ENCODE measurements at regions not wholly inside any gene's neighbourhood (a gene's known extent, or its start where the extent isn't known, plus 50 kb on each side); places are given as distances from the start of the nearest gene placed in this dataset.

- H3K9me3 ChIP-seq, result 0 out of 2 replicates have a peak, but pooled peaks cover 2% of the 10 kb centered on the region
- Mint-ChIP-seq H3K27me3 (ENCODE audit: insufficient read depth, unreplicated experiment) (peaks cover 3% of the 10 kb centered on the region), H3K9me3 (ENCODE audit: unreplicated experiment) (no peaks in the 10 kb centered on the region), H3K27ac (ENCODE audit: unreplicated experiment) (no peak overlapping the region), H3K36me3 (ENCODE audit: insufficient read depth, unreplicated experiment) (no peaks in the 10 kb centered on the region), H3K4me1 (ENCODE audit: low read depth, unreplicated experiment) (no peaks in the 10 kb centered on the region), H3K4me3 (ENCODE audit: unreplicated experiment) (no peak overlapping the region)
- no TSS peak for BruUV-seq (replicated peaks)
- no peaks in the 10 kb centered on the region for H3K4me1 ChIP-seq
- intact Hi-C loops (cut with micrococcal nuclease; ENCODE audit: unreplicated experiment), result no loop called here
- ChIA-PET CTCF (no interaction called here), POLR2A (no interaction called here)
- H3K27me3 ChIP-seq (replicated peaks; ENCODE audit: control insufficient read depth, insufficient read depth, low read length), result no peaks in the 10 kb centered on the region
- TF ChIP-seq CTCF (IDR thresholded peaks at IDR 0.05; ENCODE audit: insufficient read depth in 1 of 2, low read depth in 1 of 2, low read length in 1 of 2, severe bottlenecking in 1 of 2, unreplicated experiment in 1 of 2), result no peak
- H3K36me3 ChIP-seq (ENCODE audit: control insufficient read depth, insufficient read depth, low read length), result no peaks in the 10 kb centered on the region
- no peak overlapping the region for H3K4me3 ChIP-seq (ENCODE audit: low read depth, low read length)
- no peak for DNase-seq
Observed at GRCh38 chr5:173475780-173476179, 140.7 kb downstream of the BOD1 start.

- ChIA-PET POLR2A (interaction anchor here (0.5 kb wide), 1 partner anchor 252 kb away, joined by 4 read pairs; no protein-coding TSS in a partner anchor), CTCF (no interaction called here)
- H3K9me3 Mint-ChIP-seq (ENCODE audit: unreplicated experiment), result no peaks in the 10 kb centered on the region
- H3K36me3 Mint-ChIP-seq (ENCODE audit: insufficient read depth, unreplicated experiment), result no peaks in the 10 kb centered on the region
- BruUV-seq (replicated peaks), result no TSS peak
- intact Hi-C loops (cut with micrococcal nuclease; ENCODE audit: unreplicated experiment), result no loop called here
- no peak overlapping the region for H3K27ac Mint-ChIP-seq (ENCODE audit: unreplicated experiment)
- no peaks in the 10 kb centered on the region for H3K36me3 ChIP-seq (ENCODE audit: control insufficient read depth, insufficient read depth, low read length)
- no peaks in the 10 kb centered on the region for H3K4me1 Mint-ChIP-seq (ENCODE audit: low read depth, unreplicated experiment)
- DNase-seq, result no peak
- H3K9me3 ChIP-seq, result 0 out of 2 replicates have a peak, but pooled peaks cover 2% of the 10 kb centered on the region
- no peaks in the 10 kb centered on the region for H3K4me1 ChIP-seq
- H3K4me3 ChIP-seq (ENCODE audit: low read depth, low read length), result no peak overlapping the region
- TF ChIP-seq CTCF (IDR thresholded peaks at IDR 0.05; ENCODE audit: insufficient read depth in 1 of 2, low read depth in 1 of 2, low read length in 1 of 2, severe bottlenecking in 1 of 2, unreplicated experiment in 1 of 2), result no peak
- H3K27me3 ChIP-seq (replicated peaks; ENCODE audit: control insufficient read depth, insufficient read depth, low read length), result no peaks in the 10 kb centered on the region
- peaks cover 3% of the 10 kb centered on the region for H3K27me3 Mint-ChIP-seq (ENCODE audit: insufficient read depth, unreplicated experiment)
- H3K4me3 Mint-ChIP-seq (ENCODE audit: unreplicated experiment), result no peak overlapping the region
Observed at GRCh38 chr5:173474881-173475287, 141.6 kb downstream of the BOD1 start.

GRCh38 chr5:173473288-173473687 lies 143.2 kb downstream of the BOD1 start:
- Histone ChIP-seq H3K36me3 (ENCODE audit: control insufficient read depth, insufficient read depth, low read length) (no peaks in the 10 kb centered on the region), H3K4me3 (ENCODE audit: low read depth, low read length) (no peak overlapping the region), H3K9me3 (0 out of 2 replicates have a peak, but pooled peaks cover 2% of the 10 kb centered on the region), H3K4me1 (no peaks in the 10 kb centered on the region), H3K27me3 (replicated peaks; ENCODE audit: control insufficient read depth, insufficient read depth, low read length) (no peaks in the 10 kb centered on the region)
- Mint-ChIP-seq H3K36me3 (ENCODE audit: insufficient read depth, unreplicated experiment) (no peaks in the 10 kb centered on the region), H3K27ac (ENCODE audit: unreplicated experiment) (no peak overlapping the region), H3K27me3 (ENCODE audit: insufficient read depth, unreplicated experiment) (no peaks in the 10 kb centered on the region), H3K4me3 (ENCODE audit: unreplicated experiment) (no peak overlapping the region), H3K4me1 (ENCODE audit: low read depth, unreplicated experiment) (no peaks in the 10 kb centered on the region), H3K9me3 (ENCODE audit: unreplicated experiment) (no peaks in the 10 kb centered on the region)
- DNase-seq, result no peak
- intact Hi-C loops (cut with micrococcal nuclease; ENCODE audit: unreplicated experiment), result no loop called here
- no peak for TF ChIP-seq CTCF (IDR thresholded peaks at IDR 0.05; ENCODE audit: insufficient read depth in 1 of 2, low read depth in 1 of 2, low read length in 1 of 2, severe bottlenecking in 1 of 2, unreplicated experiment in 1 of 2)
- ChIA-PET POLR2A (no interaction called here), CTCF (no interaction called here)
- no TSS peak for BruUV-seq (replicated peaks)

Data from Caco-2 (cell line).